GM13976 (cell line): ENCODE measurements at regions not wholly inside any gene's neighbourhood (a gene's known extent, or its start where the extent isn't known, plus 50 kb on each side); places are given as distances from the start of the nearest gene placed in this dataset.

Experiments used
- DNase-seq: peaks from one replicate; pipeline ENCODE4 v3.0.0; 2012; ENCODE audit warnings: low spot score
- CTCF ChIP-seq: IDR thresholded peaks from 2 replicates; pipeline ENCODE4 v1.5.1; 2012; ENCODE audit warnings: borderline replicate concordance, mild to moderate bottlenecking; ENCODE audit not compliant: insufficient read depth; ENCODE audit errors: extremely low read depth, missing control alignments, control extremely low read depth
- in situ Hi-C: fragments of 300-500 bp; cut with MboI; formaldehyde crosslinking; loops from one replicate; pipeline ENCODE4 v1.12.0; 2022; ENCODE audit warnings: low sequenced_read_pairs, mixed read lengths, inconsistent platforms; ENCODE audit not compliant: unreplicated experiment

- DNase-seq = no peak
- no peak for TF ChIP-seq CTCF
- in situ Hi-C loops = no loop called here
Observed at GRCh38 chr4:123516576-123516975, 120.0 kb downstream of the SPRY1 start.

- no peak for DNase-seq
- TF ChIP-seq CTCF = no peak
- in situ Hi-C loops = no loop called here
Observed at GRCh38 chr4:123517176-123517575, 120.6 kb downstream of the SPRY1 start.

GRCh38 chr4:123517971-123518370, 121.4 kb downstream of the SPRY1 start:
- TF ChIP-seq CTCF = no peak
- in situ Hi-C loops = no loop called here
- DNase-seq = no peak

- DNase-seq = no peak
- TF ChIP-seq CTCF = no peak
- in situ Hi-C loops = no loop called here
Observed at GRCh38 chr4:123520325-123520724, 123.7 kb downstream of the SPRY1 start.

GRCh38 chr4:123522081-123522480, 125.5 kb downstream of the SPRY1 start:
- no peak for DNase-seq
- in situ Hi-C loops = no loop called here
- no peak for TF ChIP-seq CTCF

- in situ Hi-C loops = no loop called here
- no peak for DNase-seq
- no peak for TF ChIP-seq CTCF
Observed at GRCh38 chr4:123522646-123523045, 126.1 kb downstream of the SPRY1 start.
